IMR-90 (cell line): ENCODE measurements at regions not wholly inside any gene's neighbourhood (a gene's known extent, or its start where the extent isn't known, plus 50 kb on each side); places are given as distances from the start of the nearest gene placed in this dataset.

ENCODE experiments used
- ATAC-seq: fragments of 200-7000 bp; cut with Tn5 transposase; 2 replicates; pipeline ENCODE4 v1.9.1; 2020; ENCODE audit warnings: low read depth, mild to moderate bottlenecking, moderate library complexity
- BruUV-seq: library from RNA; stranded (reverse); fragments of 400-500 nt; replicated peaks from 2 replicates; lab custom pipeline; 2021; lab: Mats Ljungman, UMichigan
- CTCF ChIA-PET: fragments of 300-600 bp; formaldehyde crosslinking; extraction: SDS; loops from one replicate; lab custom pipeline; 2021; ENCODE audit warnings: antibody characterized with exemption; lab: Yijun Ruan, JAX
- POLR2A ChIA-PET: fragments of 300-600 bp; sonication (Branson Sonifier 250); formaldehyde crosslinking; loops from one replicate; lab custom pipeline; 2022; ENCODE audit warnings: antibody characterized with exemption; ENCODE audit not compliant: unreplicated experiment; lab: Charles Lee
- DNase-seq: peaks from one replicate; pipeline ENCODE4 v3.0.0; 2013
- H2AFZ ChIP-seq: replicated peaks from 2 replicates; pipeline ENCODE3; 2013; ENCODE audit warnings: low read length, mild to moderate bottlenecking; ENCODE audit not compliant: poor library complexity
- H2AK5ac ChIP-seq: 2 replicates; pipeline ENCODE4 v1.6.1; 2013; ENCODE audit warnings: low read depth, low read length, inconsistent platforms
- H2AK9ac ChIP-seq: replicated peaks from 2 replicates; pipeline ENCODE3; 2013; ENCODE audit warnings: mild to moderate bottlenecking, low read depth, low read length, moderate library complexity; ENCODE audit not compliant: poor library complexity
- H2BK120ac ChIP-seq: 2 replicates; pipeline ENCODE4 v1.6.1; 2013; ENCODE audit warnings: low read depth, low read length, inconsistent platforms
- H2BK15ac ChIP-seq: 3 replicates; pipeline ENCODE4 v1.6.1; 2013; ENCODE audit warnings: low read depth, low read length, inconsistent platforms
- H2BK20ac ChIP-seq: 2 replicates; pipeline ENCODE4 v1.6.1; 2013; ENCODE audit warnings: low read depth, mild to moderate bottlenecking, inconsistent platforms, low read length, moderate library complexity
- H2BK5ac ChIP-seq: 2 replicates; pipeline ENCODE4 v1.6.1; 2013; ENCODE audit warnings: mild to moderate bottlenecking, low read depth, low read length, inconsistent platforms; ENCODE audit not compliant: poor library complexity, severe bottlenecking
- H3K14ac ChIP-seq: replicated peaks from 2 replicates; pipeline ENCODE4 v1.6.1; 2013; ENCODE audit warnings: low read depth, low read length, inconsistent platforms
- H3K18ac ChIP-seq: 2 replicates; pipeline ENCODE4 v1.6.1; 2013; ENCODE audit warnings: low read depth, low read length, control low read depth
- H3K23ac ChIP-seq: 2 replicates; pipeline ENCODE4 v1.6.1; 2013; ENCODE audit warnings: low read depth, low read length, inconsistent platforms
- H3K27ac ChIP-seq: 2 replicates; pipeline ENCODE4 v1.5.1; 2013; ENCODE audit warnings: mild to moderate bottlenecking, control low read depth, low read length; ENCODE audit not compliant: insufficient read depth
- H3K27me3 ChIP-seq: 2 replicates; pipeline ENCODE4 v1.6.1; 2013; ENCODE audit warnings: low read length; ENCODE audit not compliant: control insufficient read depth, insufficient read depth
- H3K36me3 ChIP-seq: 2 replicates; pipeline ENCODE4 v1.6.1; 2013; ENCODE audit warnings: low read length, mixed read lengths; ENCODE audit not compliant: control insufficient read depth, insufficient read depth
- H3K4ac ChIP-seq: 2 replicates; pipeline ENCODE4 v1.6.1; 2013; ENCODE audit warnings: low read depth, low read length, inconsistent platforms
- H3K4me1 ChIP-seq: 2 replicates; pipeline ENCODE4 v1.6.1; 2013; ENCODE audit warnings: low read length, mixed read lengths; ENCODE audit not compliant: control insufficient read depth, insufficient read depth
- H3K4me2 ChIP-seq: 2 replicates; pipeline ENCODE4 v1.6.1; 2013; ENCODE audit warnings: low read depth, mild to moderate bottlenecking, control low read depth, low read length, moderate library complexity
- H3K4me3 ChIP-seq: 2 replicates; pipeline ENCODE4 v1.5.1; 2013; ENCODE audit warnings: low read depth, mild to moderate bottlenecking, control low read depth, low read length, moderate library complexity; ENCODE audit not compliant: insufficient read depth
- H3K56ac ChIP-seq: 2 replicates; pipeline ENCODE4 v1.6.1; 2013; ENCODE audit warnings: low read length, inconsistent platforms; ENCODE audit not compliant: insufficient read depth; ENCODE audit errors: extremely low read depth
- H3K79me1 ChIP-seq, 2 experiments: 2 replicates each; pipeline ENCODE4 v1.6.1; 2013; ENCODE audit warnings: low read length in 2 of 2, inconsistent platforms in 1 of 2, low read depth in 1 of 2
- H3K9ac ChIP-seq: 2 replicates; pipeline ENCODE4 v1.6.1; 2013; ENCODE audit warnings: low read depth, low read length, control low read depth
- H3K9me1 ChIP-seq: 2 replicates; pipeline ENCODE4 v1.6.1; 2013; ENCODE audit warnings: low read length, inconsistent platforms; ENCODE audit not compliant: insufficient read depth
- H3K9me3 ChIP-seq: 2 replicates; pipeline ENCODE4 v1.6.1; 2013; ENCODE audit warnings: low read length; ENCODE audit not compliant: control insufficient read depth, insufficient read depth
- H4K20me1 ChIP-seq: 2 replicates; pipeline ENCODE4 v1.6.1; 2013; ENCODE audit warnings: low read length, inconsistent platforms; ENCODE audit not compliant: insufficient read depth
- H4K5ac ChIP-seq: 2 replicates; pipeline ENCODE4 v1.6.1; 2013; ENCODE audit warnings: mild to moderate bottlenecking, low read depth, low read length, control low read depth
- H4K8ac ChIP-seq, 2 experiments: 2 replicates each; pipeline ENCODE4 v1.6.1; 2013; ENCODE audit warnings: low read depth in 2 of 2, low read length in 2 of 2, control low read depth in 1 of 2, inconsistent platforms in 1 of 2
- H4K91ac ChIP-seq: 2 replicates; pipeline ENCODE4 v1.6.1; 2013; ENCODE audit warnings: low read depth, low read length, inconsistent platforms; ENCODE audit not compliant: insufficient read depth
- CHD1 ChIP-seq: IDR thresholded peaks from 2 replicates; pipeline ENCODE4 v1.6.1; 2012; ENCODE audit warnings: low read depth, low read length, improper control_type of control experiment
- MAFK ChIP-seq: IDR thresholded peaks from 2 replicates; pipeline ENCODE4 v1.6.1; 2012; ENCODE audit warnings: low read depth, low read length, improper control_type of control experiment
- MAZ ChIP-seq: IDR thresholded peaks from 2 replicates; pipeline ENCODE4 v1.6.1; 2012; ENCODE audit warnings: low read depth, mild to moderate bottlenecking, low read length, improper control_type of control experiment, moderate library complexity, borderline replicate concordance
- POLR2A ChIP-seq: IDR thresholded peaks from 2 replicates; pipeline ENCODE4 v1.6.1; 2012; ENCODE audit warnings: mild to moderate bottlenecking, low read depth, low read length
- RFX5 ChIP-seq: IDR thresholded peaks from 2 replicates; pipeline ENCODE4 v1.8.0; 2012; ENCODE audit warnings: low read depth, mild to moderate bottlenecking, low read length, moderate library complexity
- USF2 ChIP-seq: fragments of 150-350 bp; IDR thresholded peaks from 2 replicates; pipeline ENCODE4 v1.6.1; 2017; ENCODE audit warnings: mild to moderate bottlenecking, antibody characterized with exemption, low read length, low read depth
- whole genome bisulfite sequencing, 2 experiments: methylation state at CpG; one replicate each; pipeline versions ENCODE4 v1.1.5 to v1.1.7; 2013; ENCODE audit warnings: missing lambda C conversion rate in 2 of 2; ENCODE audit not compliant: insufficient read length in 1 of 2; ENCODE audit errors: extremely low coverage in 2 of 2; 5-methylcytosine and 5-hydroxymethylcytosine counted together
- dilution Hi-C: fragments of 300-500 bp; cut with HindIII; formaldehyde crosslinking; loops from one replicate; pipeline ENCODE4 v1.14.3; 2018; ENCODE audit warnings: low sequenced_read_pairs; ENCODE audit not compliant: unreplicated experiment
- in situ Hi-C: fragments of 300-500 bp; cut with MboI; formaldehyde crosslinking; loops from 3 replicates; pipeline ENCODE4 v1.14.3; 2019; ENCODE audit warnings: low sequenced_read_pairs, inconsistent platforms, mixed read lengths
- intact Hi-C: fragments of 100-400 bp; cut with micrococcal nuclease; formaldehyde crosslinking; loops from 2 replicates; pipeline ENCODE4 v1.10.0; 2022
- TF ChIP-seq, protein P1 (sequence below): fragments of 150-350 bp; IDR thresholded peaks from 2 replicates; pipeline ENCODE4 v1.6.1; 2016; ENCODE audit warnings: low read depth, mild to moderate bottlenecking, low read length, moderate library complexity, borderline replicate concordance
- TF ChIP-seq, protein P2 (sequence below): conservative IDR thresholded peaks from 2 replicates; pipeline ENCODE4 v1.5.1; 2012; ENCODE audit warnings: mild to moderate bottlenecking, low read depth, low read length, improper control_type of control experiment

DNA sequence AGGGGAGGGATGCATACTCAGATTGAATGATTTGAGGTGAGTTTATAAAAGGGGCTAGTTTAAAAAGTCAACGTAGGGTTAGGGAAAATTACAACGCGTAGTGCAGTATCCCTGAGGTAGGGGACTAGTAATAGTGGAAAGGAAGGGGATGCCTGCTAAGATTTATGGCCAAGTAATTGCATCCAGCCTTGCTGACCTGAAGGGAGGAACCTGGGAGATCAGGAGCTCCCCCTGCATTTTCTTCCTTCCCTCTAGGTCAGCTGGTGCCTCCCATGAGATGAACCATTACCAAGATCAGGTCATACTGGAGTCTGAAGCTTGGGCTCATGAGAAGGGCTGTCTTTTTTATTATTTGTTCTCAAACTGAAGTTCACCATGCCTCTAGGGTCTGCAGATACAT, 606.6 kb downstream of the TMEM114 start:
- no peak overlapping the region for H3K23ac ChIP-seq
- H2BK5ac ChIP-seq = no peak overlapping the region
- no peak overlapping the region for H3K4ac ChIP-seq
- H4K20me1 ChIP-seq = no peaks in the 10 kb centered on the region
- no peak overlapping the region for H4K8ac ChIP-seq
- no peaks in the 10 kb centered on the region for H3K9me1 ChIP-seq
- no peaks in the 10 kb centered on the region for H3K4me1 ChIP-seq
- H3K9ac ChIP-seq = no peak overlapping the region
- H2AK9ac ChIP-seq = no peak overlapping the region
- H3K4me3 ChIP-seq = no peak overlapping the region
- intact Hi-C loops = no loop called here
- no peak overlapping the region for H3K56ac ChIP-seq
- no peaks in the 10 kb centered on the region for H3K27me3 ChIP-seq
- H3K79me1 ChIP-seq = no peaks in the 10 kb centered on the region
- H2BK20ac ChIP-seq = no peak overlapping the region
- in situ Hi-C loops = no loop called here
- H4K91ac ChIP-seq = no peak overlapping the region
- H4K5ac ChIP-seq = no peak overlapping the region
- H3K18ac ChIP-seq = no peak overlapping the region
- ChIA-PET POLR2A (no interaction called here), CTCF (no interaction called here)
- H3K36me3 ChIP-seq = no peaks in the 10 kb centered on the region
- no peak overlapping the region for H2BK120ac ChIP-seq
- no peak overlapping the region for H2AFZ ChIP-seq
- DNase-seq (no peak), ATAC-seq (no peak)
- dilution Hi-C loops = no loop called here
- no peak overlapping the region for H3K4me2 ChIP-seq
- H2AK5ac ChIP-seq = no peak overlapping the region
- no TSS peak for BruUV-seq
- no peak overlapping the region for H3K14ac ChIP-seq
- H2BK15ac ChIP-seq = no peak overlapping the region
- no peak overlapping the region for H3K27ac ChIP-seq
- H3K9me3 ChIP-seq = peaks cover 9% of the 10 kb centered on the region
- TF ChIP-seq MAZ = no peak
- TF ChIP-seq POLR2A = no peak
- TF ChIP-seq, protein P1, sequence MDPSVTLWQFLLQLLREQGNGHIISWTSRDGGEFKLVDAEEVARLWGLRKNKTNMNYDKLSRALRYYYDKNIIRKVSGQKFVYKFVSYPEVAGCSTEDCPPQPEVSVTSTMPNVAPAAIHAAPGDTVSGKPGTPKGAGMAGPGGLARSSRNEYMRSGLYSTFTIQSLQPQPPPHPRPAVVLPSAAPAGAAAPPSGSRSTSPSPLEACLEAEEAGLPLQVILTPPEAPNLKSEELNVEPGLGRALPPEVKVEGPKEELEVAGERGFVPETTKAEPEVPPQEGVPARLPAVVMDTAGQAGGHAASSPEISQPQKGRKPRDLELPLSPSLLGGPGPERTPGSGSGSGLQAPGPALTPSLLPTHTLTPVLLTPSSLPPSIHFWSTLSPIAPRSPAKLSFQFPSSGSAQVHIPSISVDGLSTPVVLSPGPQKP = no peak
- no peak for TF ChIP-seq USF2
- TF ChIP-seq, protein P2, sequence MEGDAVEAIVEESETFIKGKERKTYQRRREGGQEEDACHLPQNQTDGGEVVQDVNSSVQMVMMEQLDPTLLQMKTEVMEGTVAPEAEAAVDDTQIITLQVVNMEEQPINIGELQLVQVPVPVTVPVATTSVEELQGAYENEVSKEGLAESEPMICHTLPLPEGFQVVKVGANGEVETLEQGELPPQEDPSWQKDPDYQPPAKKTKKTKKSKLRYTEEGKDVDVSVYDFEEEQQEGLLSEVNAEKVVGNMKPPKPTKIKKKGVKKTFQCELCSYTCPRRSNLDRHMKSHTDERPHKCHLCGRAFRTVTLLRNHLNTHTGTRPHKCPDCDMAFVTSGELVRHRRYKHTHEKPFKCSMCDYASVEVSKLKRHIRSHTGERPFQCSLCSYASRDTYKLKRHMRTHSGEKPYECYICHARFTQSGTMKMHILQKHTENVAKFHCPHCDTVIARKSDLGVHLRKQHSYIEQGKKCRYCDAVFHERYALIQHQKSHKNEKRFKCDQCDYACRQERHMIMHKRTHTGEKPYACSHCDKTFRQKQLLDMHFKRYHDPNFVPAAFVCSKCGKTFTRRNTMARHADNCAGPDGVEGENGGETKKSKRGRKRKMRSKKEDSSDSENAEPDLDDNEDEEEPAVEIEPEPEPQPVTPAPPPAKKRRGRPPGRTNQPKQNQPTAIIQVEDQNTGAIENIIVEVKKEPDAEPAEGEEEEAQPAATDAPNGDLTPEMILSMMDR = no peak
- no peak for TF ChIP-seq MAFK
- TF ChIP-seq RFX5 = no peak
- no peak for TF ChIP-seq CHD1
- WGBS, 2 experiments = 20% methylated on average over 1 of the region's 3 CpGs; no CpG with 5 or more reads in 1 of the 2 experiments
